Activated T-helper 2 cell treated with anti-CD3 and anti-CD28 coated beads, Interferon-gamma antibody, Interleukin-2, Interleukin-4, amounts not matched to agents 10 μg/mL and 5 μg/mL and 100 μg/mL, durations not matched to agents 14 hours and 24 hours and 36 hours (primary cell): ENCODE measurements at regions not wholly inside any gene's neighbourhood (a gene's known extent, or its start where the extent isn't known, plus 50 kb on each side); places are given as distances from the start of the nearest gene placed in this dataset.

Experiments
- DNase-seq: peaks from one replicate; pipeline ENCODE4 v3.0.0; 2021; ENCODE audit warnings: low spot score
- H3K27ac Mint-ChIP-seq: one replicate; pipeline ENCODE4 v1.8.0; 2021; ENCODE audit warnings: mixed read lengths
- H3K27me3 Mint-ChIP-seq: one replicate; pipeline ENCODE4 v1.8.0; 2021; ENCODE audit warnings: low read depth, mixed read lengths
- H3K36me3 Mint-ChIP-seq: one replicate; pipeline ENCODE4 v1.8.0; 2021; ENCODE audit warnings: low read depth, mixed read lengths
- H3K4me1 Mint-ChIP-seq: one replicate; pipeline ENCODE4 v1.8.0; 2021; ENCODE audit warnings: low read depth, mixed read lengths
- H3K4me3 Mint-ChIP-seq: one replicate; pipeline ENCODE4 v1.8.0; 2021; ENCODE audit warnings: low read depth, mild to moderate bottlenecking, moderate library complexity, mixed read lengths
- H3K9me3 Mint-ChIP-seq: one replicate; pipeline ENCODE4 v1.8.0; 2021; ENCODE audit warnings: mixed read lengths
- intact Hi-C: fragments of 100-400 bp; cut with micrococcal nuclease; formaldehyde crosslinking; loops from one replicate; pipeline ENCODE4 v1.15.1; 2023

DNA sequence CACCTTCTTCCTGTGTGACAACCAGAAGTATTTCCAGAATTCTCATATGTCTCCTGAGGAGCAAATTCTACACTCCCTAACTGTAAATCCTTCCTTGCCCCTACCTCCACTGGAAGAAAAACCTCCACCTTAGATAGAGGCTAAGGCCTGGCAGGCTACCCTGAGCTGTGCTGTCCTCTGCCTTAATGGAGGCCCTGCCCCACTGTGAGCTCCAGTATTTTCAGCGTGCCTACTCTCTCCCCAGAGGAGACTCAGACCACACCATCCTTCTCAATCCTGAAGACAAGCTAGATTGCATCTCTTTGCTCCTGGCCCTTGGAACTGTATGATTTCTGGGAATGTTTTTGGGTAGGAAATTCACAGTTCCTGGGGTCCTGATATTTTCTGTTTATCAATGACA, 110.0 kb upstream of the OBI1 start:
- DNase-seq = no peak
- Mint-ChIP-seq H3K4me3 (no peak overlapping the region), H3K36me3 (no peaks in the 10 kb centered on the region), H3K9me3 (no peaks in the 10 kb centered on the region), H3K27ac (no peak overlapping the region), H3K27me3 (peaks cover 7% of the 10 kb centered on the region), H3K4me1 (no peaks in the 10 kb centered on the region)
- intact Hi-C loops = no loop called here

DNA sequence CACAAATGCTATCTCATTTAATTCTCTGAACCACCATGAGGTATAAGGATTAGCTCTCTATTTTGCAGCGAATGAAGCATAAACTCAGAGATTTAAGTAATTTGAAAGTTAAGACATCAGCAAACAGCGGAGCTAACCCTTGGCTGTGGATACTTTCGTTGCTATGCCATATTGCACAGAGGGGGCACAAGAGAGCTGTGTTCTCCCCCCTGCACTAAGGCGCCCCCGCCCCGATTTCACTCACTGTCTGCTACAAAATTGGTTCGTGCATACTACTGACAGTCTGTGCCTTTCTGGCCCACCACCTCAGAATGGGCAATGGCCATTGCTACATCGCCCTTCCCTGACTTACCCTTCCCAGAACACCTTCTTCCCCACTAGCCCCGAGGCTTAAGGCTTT, 105.7 kb upstream of the OBI1 start:
- peaks cover 3% of the 10 kb centered on the region for H3K27me3 Mint-ChIP-seq
- no peaks in the 10 kb centered on the region for H3K36me3 Mint-ChIP-seq
- H3K4me3 Mint-ChIP-seq = no peak overlapping the region
- no peaks in the 10 kb centered on the region for H3K9me3 Mint-ChIP-seq
- no peak overlapping the region for H3K27ac Mint-ChIP-seq
- H3K4me1 Mint-ChIP-seq = no peaks in the 10 kb centered on the region
- intact Hi-C loops = no loop called here
- DNase-seq = no peak

DNA sequence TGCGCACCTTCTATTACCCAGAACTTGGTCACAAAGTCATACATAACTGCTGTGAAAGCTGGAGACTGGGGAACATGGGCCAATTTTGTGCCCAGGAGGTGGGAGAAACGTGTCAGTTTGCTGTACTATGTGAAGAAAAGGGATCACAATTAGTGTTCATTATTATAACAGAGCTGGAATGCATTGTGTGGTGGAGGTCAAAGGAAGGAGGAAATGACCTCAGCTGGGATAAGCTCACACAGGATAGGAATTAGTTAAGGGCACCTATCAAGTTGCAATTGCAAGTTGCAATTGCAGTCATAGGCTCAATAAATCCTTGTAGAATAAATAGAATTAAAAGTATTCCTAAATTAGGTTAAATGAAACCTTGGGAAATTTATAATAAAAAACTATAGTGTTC, 103.9 kb upstream of the OBI1 start:
- no peak overlapping the region for H3K27ac Mint-ChIP-seq

DNA sequence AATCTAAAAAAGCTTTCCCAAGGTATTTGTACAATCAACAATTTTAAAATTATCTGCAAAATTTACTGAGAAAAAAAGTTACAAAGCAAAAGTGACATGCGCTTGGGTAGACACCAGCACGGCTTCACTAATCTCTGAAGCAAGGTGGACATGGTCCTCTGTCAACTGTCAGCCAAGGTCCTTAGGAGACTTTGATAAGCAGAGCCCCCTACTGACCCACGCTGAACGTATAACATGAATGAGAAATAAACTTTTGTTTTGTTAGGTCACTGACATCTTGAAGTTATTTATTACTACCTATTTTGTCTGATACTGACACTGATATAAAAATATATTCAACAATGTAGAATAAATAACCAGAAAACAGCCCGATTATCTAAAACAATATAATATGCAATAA, 100.7 kb upstream of the OBI1 start:
- intact Hi-C loops = no loop called here
- Mint-ChIP-seq H3K4me3 (no peak overlapping the region), H3K9me3 (no peaks in the 10 kb centered on the region), H3K36me3 (no peaks in the 10 kb centered on the region), H3K4me1 (no peaks in the 10 kb centered on the region), H3K27me3 (peaks cover 4% of the 10 kb centered on the region), H3K27ac (no peak overlapping the region)
- DNase-seq = no peak

More for the DNA sequence above, 103.9 kb upstream of the OBI1 start:
- no peak for DNase-seq
- no peaks in the 10 kb centered on the region for H3K9me3 Mint-ChIP-seq
- intact Hi-C loops = no loop called here
- no peaks in the 10 kb centered on the region for H3K36me3 Mint-ChIP-seq
- no peaks in the 10 kb centered on the region for H3K4me1 Mint-ChIP-seq
- no peak overlapping the region for H3K4me3 Mint-ChIP-seq
- peaks cover 3% of the 10 kb centered on the region for H3K27me3 Mint-ChIP-seq

DNA sequence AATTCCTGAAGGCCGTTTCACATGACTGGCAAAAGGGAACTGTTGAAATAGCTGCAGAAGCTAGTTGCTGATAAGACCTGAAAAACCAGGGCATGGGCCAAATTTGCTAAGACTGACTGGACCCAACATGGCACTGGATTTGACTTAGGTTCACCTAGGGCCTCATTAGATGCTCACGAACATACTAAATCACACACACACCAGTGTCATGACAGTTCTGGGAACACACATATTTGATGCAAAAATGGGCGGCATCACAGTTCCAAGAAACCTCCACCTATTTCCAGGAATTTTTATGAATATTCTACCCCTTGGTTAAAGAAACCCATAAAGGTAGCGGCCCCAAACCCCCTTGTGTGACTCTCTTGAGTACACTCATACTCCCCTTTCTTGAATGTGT, 99.6 kb upstream of the OBI1 start:
- DNase-seq = no peak
- Mint-ChIP-seq H3K9me3 (no peaks in the 10 kb centered on the region), H3K4me1 (no peaks in the 10 kb centered on the region), H3K27ac (no peak overlapping the region), H3K27me3 (peaks cover 5% of the 10 kb centered on the region), H3K4me3 (no peak overlapping the region), H3K36me3 (no peaks in the 10 kb centered on the region)
- intact Hi-C loops = no loop called here

DNA sequence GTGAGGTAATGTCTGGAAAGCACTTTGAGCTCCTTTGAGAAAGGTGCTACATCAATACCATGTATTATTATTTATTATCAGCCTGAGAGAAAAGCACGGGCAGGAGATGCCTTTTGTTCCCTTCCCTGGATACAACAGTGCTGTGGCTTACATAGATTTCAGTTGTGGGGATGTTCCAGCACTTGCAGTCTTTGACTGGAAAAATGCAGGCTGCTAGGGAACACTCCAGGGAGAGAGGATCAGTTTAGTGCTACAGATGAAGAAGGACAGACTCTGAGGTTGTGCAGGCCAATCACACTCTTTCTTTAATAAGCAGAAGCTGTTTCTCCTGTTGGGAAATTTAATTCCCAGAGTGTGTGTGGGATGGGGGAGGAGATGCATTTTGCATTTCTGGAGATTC, 94.5 kb upstream of the OBI1 start:
- Mint-ChIP-seq H3K27ac (no peak overlapping the region), H3K36me3 (no peaks in the 10 kb centered on the region), H3K4me3 (no peak overlapping the region), H3K27me3 (peaks cover 5% of the 10 kb centered on the region), H3K9me3 (no peaks in the 10 kb centered on the region), H3K4me1 (no peaks in the 10 kb centered on the region)
- intact Hi-C loops = no loop called here
- no peak for DNase-seq

DNA sequence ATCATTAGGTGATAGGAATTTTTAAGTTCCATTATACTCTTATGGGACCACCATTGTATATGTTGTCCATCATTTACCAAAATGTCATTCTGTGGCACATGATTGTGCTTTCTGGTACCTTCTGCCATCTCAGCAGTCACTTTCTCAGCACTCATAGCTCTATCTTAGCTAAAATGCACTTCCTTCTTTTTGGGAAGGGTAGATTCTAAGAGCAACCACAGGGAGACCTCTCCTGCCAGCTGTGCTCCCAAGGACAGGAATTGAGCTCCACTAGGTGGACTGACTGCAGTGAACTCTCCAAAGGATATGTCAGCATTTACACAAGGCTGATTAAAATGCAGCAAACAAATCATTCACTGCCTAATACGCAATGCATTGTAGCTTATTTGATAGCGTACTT, 91.8 kb upstream of the OBI1 start:
- no peak for DNase-seq
- H3K27ac Mint-ChIP-seq = no peak overlapping the region
- no peak overlapping the region for H3K4me3 Mint-ChIP-seq
- H3K4me1 Mint-ChIP-seq = no peaks in the 10 kb centered on the region
- H3K27me3 Mint-ChIP-seq = peaks cover 2% of the 10 kb centered on the region
- H3K9me3 Mint-ChIP-seq = no peaks in the 10 kb centered on the region
- intact Hi-C loops = no loop called here
- no peaks in the 10 kb centered on the region for H3K36me3 Mint-ChIP-seq

DNA sequence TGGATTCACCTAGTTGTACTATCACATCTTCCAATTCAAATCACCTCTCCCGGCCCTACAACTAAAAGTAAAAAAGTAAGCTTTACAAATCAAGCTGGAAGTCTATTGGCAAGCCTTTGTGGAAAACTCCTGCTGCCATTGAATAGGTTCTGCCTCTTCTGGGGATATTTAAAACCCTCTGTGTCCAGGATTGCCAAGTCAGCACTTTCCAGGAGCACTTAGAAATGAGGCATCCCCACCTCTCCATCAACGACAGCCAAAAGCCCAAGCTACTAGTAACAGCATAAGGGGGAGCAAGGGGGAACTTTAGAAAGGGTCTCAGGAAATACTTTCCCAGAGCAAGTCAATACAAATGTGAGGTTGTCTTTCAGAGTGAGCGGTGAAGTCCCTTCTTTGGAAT, 85.0 kb upstream of the OBI1 start:
- no peaks in the 10 kb centered on the region for H3K4me1 Mint-ChIP-seq
- no peak overlapping the region for H3K27ac Mint-ChIP-seq
- H3K36me3 Mint-ChIP-seq = no peaks in the 10 kb centered on the region
- H3K9me3 Mint-ChIP-seq = no peaks in the 10 kb centered on the region
- no peak for DNase-seq
- intact Hi-C loops = no loop called here
- H3K4me3 Mint-ChIP-seq = no peak overlapping the region
- peaks cover 5% of the 10 kb centered on the region for H3K27me3 Mint-ChIP-seq

DNA sequence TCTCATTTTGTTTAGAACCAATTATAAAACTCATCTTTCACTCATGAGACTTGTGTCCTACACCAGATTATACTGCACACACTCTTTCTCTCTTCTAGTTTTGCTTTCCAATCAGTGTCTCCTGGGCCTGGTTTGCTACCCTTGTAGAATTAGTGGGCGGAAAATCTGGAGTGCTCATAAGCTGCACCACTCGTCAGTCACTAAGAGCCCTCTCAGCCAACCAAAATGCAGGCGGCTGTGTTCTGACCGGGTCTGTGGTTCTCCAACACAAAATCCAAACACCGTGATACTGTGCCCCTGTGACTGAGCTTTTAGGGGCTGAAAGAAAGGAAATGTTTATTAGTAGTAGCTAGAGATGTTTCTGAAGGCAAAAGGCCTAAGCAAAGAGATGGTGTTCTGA, 83.7 kb upstream of the OBI1 start:
- Mint-ChIP-seq H3K27me3 (peaks cover 5% of the 10 kb centered on the region), H3K4me3 (no peak overlapping the region), H3K4me1 (no peaks in the 10 kb centered on the region), H3K27ac (no peak overlapping the region), H3K9me3 (no peaks in the 10 kb centered on the region), H3K36me3 (no peaks in the 10 kb centered on the region)
- no peak for DNase-seq
- intact Hi-C loops = no loop called here

DNA sequence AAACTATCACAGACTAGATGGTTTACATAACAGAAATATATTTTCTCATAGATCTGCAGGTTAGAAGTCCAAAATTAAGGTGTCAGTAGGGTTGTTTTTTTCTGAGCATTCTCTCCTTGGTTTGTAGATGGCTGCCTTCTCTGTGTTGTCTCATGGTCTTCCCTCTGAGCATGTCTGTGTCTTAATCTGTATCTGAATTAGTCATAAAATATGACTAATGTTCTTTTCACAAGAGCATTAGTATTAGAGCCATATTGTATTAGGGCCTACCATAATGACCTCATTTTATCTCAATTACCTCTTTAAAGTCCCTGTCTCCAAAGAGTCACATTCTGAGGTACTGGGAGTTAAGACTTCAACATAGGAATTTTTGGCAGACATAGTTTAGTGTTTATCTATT, 77.2 kb upstream of the OBI1 start:
- Mint-ChIP-seq H3K4me1 (no peaks in the 10 kb centered on the region), H3K4me3 (no peak overlapping the region), H3K27me3 (peaks cover 9% of the 10 kb centered on the region), H3K36me3 (no peaks in the 10 kb centered on the region), H3K27ac (no peak overlapping the region), H3K9me3 (no peaks in the 10 kb centered on the region)
- intact Hi-C loops = no loop called here
- DNase-seq = no peak

DNA sequence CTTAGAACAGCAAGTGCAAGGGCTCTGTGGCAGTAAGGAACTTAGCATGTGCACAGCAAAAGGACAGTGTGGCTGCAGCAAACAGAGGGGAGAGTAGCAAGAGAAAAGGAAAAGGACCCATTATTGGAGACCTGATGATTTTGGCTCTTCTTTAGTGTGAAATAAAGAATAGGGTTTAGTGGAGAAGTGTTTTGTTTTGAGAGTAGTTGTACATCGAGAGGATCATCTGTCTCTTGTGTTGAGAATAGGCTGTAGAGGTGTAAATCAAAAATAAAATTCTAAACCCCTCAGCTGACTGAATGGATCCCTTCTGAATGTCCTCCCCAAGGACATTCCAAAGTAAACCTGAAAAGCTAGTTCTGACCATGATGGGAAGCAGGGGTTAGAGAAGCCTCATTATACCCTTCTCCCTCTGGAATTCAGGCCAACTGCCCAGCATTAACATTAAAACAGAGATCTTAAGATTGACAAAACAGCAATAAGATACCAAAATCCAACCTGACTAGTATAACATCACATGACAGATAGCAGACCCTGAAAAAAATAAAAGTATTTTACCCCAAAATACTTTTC, 73.6 kb upstream of the OBI1 start:
- intact Hi-C loops = no loop called here
- H3K9me3 Mint-ChIP-seq = no peaks in the 10 kb centered on the region
- no peak for DNase-seq
- no peak overlapping the region for H3K27ac Mint-ChIP-seq
- no peaks in the 10 kb centered on the region for H3K36me3 Mint-ChIP-seq
- no peaks in the 10 kb centered on the region for H3K4me1 Mint-ChIP-seq
- peaks cover 9% of the 10 kb centered on the region for H3K27me3 Mint-ChIP-seq
- H3K4me3 Mint-ChIP-seq = no peak overlapping the region

DNA sequence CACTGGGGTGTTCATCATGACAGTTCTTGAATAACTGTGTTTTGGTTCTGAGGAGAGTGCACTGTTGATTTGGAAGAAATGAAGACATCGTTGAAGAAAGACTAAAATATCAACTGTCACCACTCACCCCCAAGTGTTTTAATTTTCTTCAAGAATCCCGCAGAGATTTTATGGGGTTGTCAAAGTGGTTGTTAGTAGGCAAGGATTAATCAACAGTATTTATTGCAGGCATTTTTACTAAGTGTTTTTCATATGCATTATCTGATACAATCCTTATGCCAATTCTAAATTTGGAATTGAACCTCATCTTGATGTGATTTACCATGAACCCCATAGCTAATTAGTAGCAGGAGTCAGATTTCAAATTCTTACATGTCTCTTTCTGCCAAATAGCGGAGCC, 63.7 kb upstream of the OBI1 start:
- Mint-ChIP-seq H3K36me3 (no peaks in the 10 kb centered on the region), H3K4me3 (no peak overlapping the region), H3K9me3 (no peaks in the 10 kb centered on the region), H3K27me3 (peaks cover 5% of the 10 kb centered on the region), H3K4me1 (no peaks in the 10 kb centered on the region), H3K27ac (no peak overlapping the region)
- DNase-seq = no peak
- intact Hi-C loops = no loop called here

DNA sequence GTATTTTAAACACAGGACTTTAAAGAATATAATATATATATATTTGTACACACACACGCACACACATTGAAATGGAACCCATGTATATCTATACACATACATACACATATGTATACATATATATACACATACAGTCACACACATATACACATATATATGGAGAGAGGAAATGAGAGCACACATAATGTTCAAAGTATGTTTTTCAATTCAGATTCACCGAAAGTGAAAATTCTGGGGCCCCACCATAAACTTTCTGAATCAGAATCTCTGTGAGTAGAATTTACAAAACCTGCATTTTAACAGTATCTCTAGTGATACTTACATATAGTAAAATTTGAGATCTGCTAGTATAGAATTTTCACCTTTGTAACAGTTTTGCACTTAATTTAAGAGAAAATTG, 60.4 kb upstream of the OBI1 start:
- H3K4me1 Mint-ChIP-seq = peaks cover 4% of the 10 kb centered on the region
- intact Hi-C loops = no loop called here
- no peaks in the 10 kb centered on the region for H3K9me3 Mint-ChIP-seq
- no peaks in the 10 kb centered on the region for H3K36me3 Mint-ChIP-seq
- no peak overlapping the region for H3K4me3 Mint-ChIP-seq
- peaks cover 4% of the 10 kb centered on the region for H3K27me3 Mint-ChIP-seq
- no peak for DNase-seq
- H3K27ac Mint-ChIP-seq = no peak overlapping the region

DNA sequence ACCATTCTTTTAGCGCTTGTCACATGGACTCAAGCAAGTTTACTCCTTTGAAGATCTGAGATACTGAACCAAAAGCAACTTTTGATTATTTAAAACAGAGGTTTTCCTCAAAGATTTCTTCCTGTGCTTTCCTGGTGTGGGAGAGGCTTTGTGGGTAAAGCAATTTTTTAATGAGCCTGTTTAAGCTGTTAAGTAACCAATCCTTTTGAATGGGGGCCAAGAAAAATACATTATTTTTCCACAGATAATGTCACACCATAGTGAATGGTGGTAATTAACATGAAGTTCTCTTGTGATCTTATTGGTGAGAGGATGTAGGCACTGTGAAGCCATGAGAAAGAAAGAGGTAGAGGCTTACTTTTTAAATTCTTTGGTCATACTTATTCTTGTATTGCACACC, 55.8 kb upstream of the OBI1 start:
- Mint-ChIP-seq H3K27ac (no peak overlapping the region), H3K9me3 (no peaks in the 10 kb centered on the region), H3K4me1 (peaks cover 4% of the 10 kb centered on the region), H3K27me3 (peaks cover 4% of the 10 kb centered on the region), H3K4me3 (no peak overlapping the region), H3K36me3 (no peaks in the 10 kb centered on the region)
- intact Hi-C loops = no loop called here
- no peak for DNase-seq
